Breast epithelium (tissue), 4 donors: ENCODE measurements at regions not wholly inside any gene's neighbourhood (a gene's known extent, or its start where the extent isn't known, plus 50 kb on each side); places are given as distances from the start of the nearest gene placed in this dataset.

ENCODE experiments used
- DNase-seq, 2 donors: peaks; one replicate each; pipeline ENCODE4 v3.0.0-alpha.2; 2019; ENCODE audit warnings: low spot score in 2 of 2
- H3K27ac ChIP-seq, 2 donors: fragments of 200-600 bp; sonication (generic) in 1 of 2; one replicate each; pipeline ENCODE4 v1.5.1; 2016 to 2019; ENCODE audit warnings: mild to moderate bottlenecking in 1 of 2
- H3K27me3 ChIP-seq, 2 donors: fragments of 200-600 bp; sonication (generic) in 1 of 2; one replicate each; pipeline versions ENCODE4 v1.5.1 to v1.6.0; 2017 to 2019; ENCODE audit warnings: control low read depth in 1 of 2, mild to moderate bottlenecking in 1 of 2
- H3K36me3 ChIP-seq: fragments of 200-600 bp; one replicate; pipeline ENCODE4 v1.5.1; 2019
- H3K4me1 ChIP-seq, 2 donors: fragments of 200-600 bp; sonication (generic); one replicate each; pipeline ENCODE4 v1.5.1; 2016 to 2019; ENCODE audit warnings: control low read depth in 1 of 2
- H3K4me3 ChIP-seq, 3 donors: fragments of 200-600 bp; sonication (generic); 1 replicate in 2 of 3; 2 replicates in 1 of 3; pipeline ENCODE4 v1.5.1; 2016 to 2019; ENCODE audit warnings: mild to moderate bottlenecking in 3 of 3, moderate library complexity in 2 of 3
- H3K9me3 ChIP-seq, 2 donors: fragments of 200-600 bp; sonication (generic) in 1 of 2; one replicate each; pipeline ENCODE4 v1.5.1; 2016 to 2019; ENCODE audit warnings: control low read depth in 1 of 2
- POLR2A ChIP-seq: fragments of 450-650 bp; IDR thresholded peaks from one replicate; pipeline ENCODE4 v1.6.1; 2016; ENCODE audit warnings: antibody characterized with exemption, mild to moderate bottlenecking, moderate library complexity
- POLR2AphosphoS5 ChIP-seq, 3 donors: sonication (generic); formaldehyde crosslinking; IDR thresholded peaks; one replicate each; pipeline ENCODE4 v1.6.1; 2017; ENCODE audit warnings: antibody characterized with exemption in 3 of 3
- intact Hi-C: fragments of 100-400 bp; cut with DNase I; formaldehyde crosslinking; loops from one replicate; pipeline ENCODE4 v1.15.1; 2023; ENCODE audit warnings: low total_unique reads
- TF ChIP-seq, protein P1 (sequence below), 3 donors: fragments of 450-650 bp; IDR thresholded peaks; one replicate each; pipeline ENCODE4 v1.5.1; 2016 to 2017; ENCODE audit warnings: antibody characterized with exemption in 3 of 3, mild to moderate bottlenecking in 3 of 3, moderate library complexity in 3 of 3

GRCh38 chr3:62987721-62988120 is 112.5 kb upstream of the CADPS start:
- Histone ChIP-seq H3K9me3 (no peaks in the 10 kb centered on the region), H3K27me3 (no peaks in the 10 kb centered on the region), H3K27ac (no peak overlapping the region), H3K36me3 (no peaks in the 10 kb centered on the region), H3K4me3 (no peak overlapping the region), H3K4me1 (no peaks in the 10 kb centered on the region)
- intact Hi-C loops: no loop called here
- no peak for DNase-seq
- TF ChIP-seq, protein P1, sequence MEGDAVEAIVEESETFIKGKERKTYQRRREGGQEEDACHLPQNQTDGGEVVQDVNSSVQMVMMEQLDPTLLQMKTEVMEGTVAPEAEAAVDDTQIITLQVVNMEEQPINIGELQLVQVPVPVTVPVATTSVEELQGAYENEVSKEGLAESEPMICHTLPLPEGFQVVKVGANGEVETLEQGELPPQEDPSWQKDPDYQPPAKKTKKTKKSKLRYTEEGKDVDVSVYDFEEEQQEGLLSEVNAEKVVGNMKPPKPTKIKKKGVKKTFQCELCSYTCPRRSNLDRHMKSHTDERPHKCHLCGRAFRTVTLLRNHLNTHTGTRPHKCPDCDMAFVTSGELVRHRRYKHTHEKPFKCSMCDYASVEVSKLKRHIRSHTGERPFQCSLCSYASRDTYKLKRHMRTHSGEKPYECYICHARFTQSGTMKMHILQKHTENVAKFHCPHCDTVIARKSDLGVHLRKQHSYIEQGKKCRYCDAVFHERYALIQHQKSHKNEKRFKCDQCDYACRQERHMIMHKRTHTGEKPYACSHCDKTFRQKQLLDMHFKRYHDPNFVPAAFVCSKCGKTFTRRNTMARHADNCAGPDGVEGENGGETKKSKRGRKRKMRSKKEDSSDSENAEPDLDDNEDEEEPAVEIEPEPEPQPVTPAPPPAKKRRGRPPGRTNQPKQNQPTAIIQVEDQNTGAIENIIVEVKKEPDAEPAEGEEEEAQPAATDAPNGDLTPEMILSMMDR (IDR thresholded peaks at IDR 0.05): no peak
- TF ChIP-seq POLR2AphosphoS5 (IDR thresholded peaks at IDR 0.05): no peak
- no peak for TF ChIP-seq POLR2A

DNA sequence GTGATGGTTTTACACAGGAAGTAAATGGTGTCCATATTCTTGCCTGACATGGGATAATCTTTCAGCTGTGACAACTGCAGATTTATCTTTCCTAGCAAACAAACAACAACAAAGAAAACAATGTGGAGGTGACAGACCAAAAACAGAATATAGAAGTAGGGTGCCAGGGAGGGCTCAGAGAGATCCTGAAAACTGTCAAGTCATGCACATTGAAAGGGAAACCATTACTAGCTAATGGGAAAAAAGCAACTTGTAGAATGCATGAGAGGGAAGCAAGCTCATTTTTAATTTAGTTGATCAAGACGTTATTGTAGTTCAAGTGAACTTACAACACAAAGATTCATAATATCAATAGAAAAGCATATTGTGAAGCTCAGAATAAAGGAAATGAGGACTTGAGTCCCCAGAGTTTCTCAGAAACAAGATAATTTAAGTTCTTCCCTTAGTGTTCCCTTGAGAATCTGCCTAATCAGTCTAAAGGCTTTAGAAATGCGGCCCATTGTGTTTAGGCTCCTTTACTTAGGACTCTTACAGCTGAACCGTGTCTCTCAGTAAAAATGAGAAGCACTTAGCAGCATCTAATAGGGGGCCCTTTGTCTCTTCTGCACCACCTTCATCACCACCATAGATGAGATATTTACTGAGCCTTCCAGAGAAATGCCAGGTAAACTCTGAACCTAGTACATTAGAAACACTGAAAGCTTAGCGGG is 115.6 kb upstream of the CADPS start:
- Histone ChIP-seq H3K4me1 (no peaks in the 10 kb centered on the region), H3K4me3 (no peak overlapping the region), H3K27ac (no peak overlapping the region), H3K9me3 (no peaks in the 10 kb centered on the region), H3K36me3 (no peaks in the 10 kb centered on the region), H3K27me3 (no peaks in the 10 kb centered on the region)
- TF ChIP-seq POLR2A: no peak
- TF ChIP-seq POLR2AphosphoS5 (IDR thresholded peaks at IDR 0.05): no peak
- TF ChIP-seq, protein P1 (IDR thresholded peaks at IDR 0.05): no peak
- DNase-seq: no peak
- intact Hi-C loops: no loop called here

DNA sequence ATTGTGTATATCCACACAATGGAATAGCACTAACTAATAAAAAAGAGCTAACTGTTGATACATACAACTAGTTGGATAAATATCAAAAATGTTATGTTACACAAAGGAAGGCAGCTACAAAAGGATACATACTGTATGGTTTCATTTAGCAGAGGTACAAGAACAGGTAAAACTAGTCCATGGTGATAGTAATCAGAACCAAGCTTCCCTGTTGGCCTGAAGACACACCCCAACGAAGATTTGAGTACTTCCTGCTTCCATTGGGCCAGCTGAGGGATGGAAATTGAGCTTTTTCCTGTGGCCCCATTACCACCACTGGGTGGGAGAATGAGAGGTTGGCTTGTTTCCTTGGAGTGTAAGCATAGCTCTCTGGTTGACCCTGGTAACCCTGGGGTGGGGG is 117.3 kb upstream of the CADPS start:
- Histone ChIP-seq H3K4me3 (no peak overlapping the region), H3K27ac (no peak overlapping the region), H3K36me3 (no peaks in the 10 kb centered on the region), H3K27me3 (no peaks in the 10 kb centered on the region), H3K4me1 (no peaks in the 10 kb centered on the region), H3K9me3 (no peaks in the 10 kb centered on the region)
- TF ChIP-seq, protein P1 (IDR thresholded peaks at IDR 0.05): no peak
- no peak for TF ChIP-seq POLR2A
- TF ChIP-seq POLR2AphosphoS5 (IDR thresholded peaks at IDR 0.05): no peak
- intact Hi-C loops: no loop called here
- DNase-seq: no peak

DNA sequence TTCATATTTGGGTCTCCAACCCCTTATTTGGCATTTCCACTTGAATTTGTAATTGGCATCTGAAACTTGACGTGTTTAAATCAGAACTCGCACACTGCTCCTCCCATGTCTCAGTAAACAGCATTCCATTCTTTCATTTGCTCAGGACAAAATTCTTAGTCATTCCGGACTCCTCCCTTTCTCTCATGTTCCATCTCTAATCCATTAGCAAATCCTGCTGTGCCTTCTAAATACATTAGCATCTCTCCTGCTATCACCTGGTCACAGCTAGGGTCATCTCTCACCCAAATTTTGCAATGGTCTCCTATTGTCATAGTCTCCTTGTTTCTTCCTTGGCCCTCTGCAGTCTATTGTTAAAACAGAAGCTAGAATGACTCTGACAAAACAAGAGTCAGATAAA is 119.9 kb upstream of the CADPS start:
- no peaks in the 10 kb centered on the region for H3K4me1 ChIP-seq
- no peak for DNase-seq
- no peaks in the 10 kb centered on the region for H3K27me3 ChIP-seq
- H3K4me3 ChIP-seq: no peak overlapping the region
- no peaks in the 10 kb centered on the region for H3K9me3 ChIP-seq
- no peaks in the 10 kb centered on the region for H3K36me3 ChIP-seq
- TF ChIP-seq, protein P1 (IDR thresholded peaks at IDR 0.05): no peak
- TF ChIP-seq POLR2A: no peak
- TF ChIP-seq POLR2AphosphoS5 (IDR thresholded peaks at IDR 0.05): no peak
- intact Hi-C loops: no loop called here
- H3K27ac ChIP-seq: no peak overlapping the region

DNA sequence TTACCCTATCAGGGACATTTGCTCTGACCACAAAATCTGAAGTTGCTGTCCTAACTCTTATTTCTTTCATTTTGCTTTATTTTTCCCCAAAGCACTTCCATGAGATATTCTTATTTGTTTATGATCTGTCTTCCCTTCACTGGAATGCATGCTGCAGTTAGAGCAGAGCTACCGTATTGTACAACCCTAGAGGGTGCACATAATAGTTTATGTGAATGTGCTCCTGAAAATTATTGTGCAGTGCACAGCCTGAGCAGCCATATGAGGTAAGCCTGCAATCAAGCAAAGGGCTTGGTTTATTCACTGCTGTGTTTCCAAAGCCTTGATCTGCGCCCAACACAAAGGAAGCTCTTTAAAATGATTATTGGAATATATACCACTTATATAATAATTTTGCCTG is 120.3 kb upstream of the CADPS start:
- Histone ChIP-seq H3K27me3 (no peaks in the 10 kb centered on the region), H3K9me3 (no peaks in the 10 kb centered on the region), H3K27ac (no peak overlapping the region), H3K36me3 (no peaks in the 10 kb centered on the region), H3K4me1 (no peaks in the 10 kb centered on the region), H3K4me3 (no peak overlapping the region)
- intact Hi-C loops: no loop called here
- no peak for TF ChIP-seq POLR2A
- no peak for TF ChIP-seq POLR2AphosphoS5 (IDR thresholded peaks at IDR 0.05)
- TF ChIP-seq, protein P1 (IDR thresholded peaks at IDR 0.05): no peak
- DNase-seq: no peak
